GM12878 (cell line): ENCODE measurements at regions not wholly inside any gene's neighbourhood (a gene's known extent, or its start where the extent isn't known, plus 50 kb on each side); places are given as distances from the start of the nearest gene placed in this dataset.

Experiments
- ATAC-seq: fragments of 200-7000 bp; cut with Tn5 transposase; 3 replicates; pipeline ENCODE4 v1.9.1; 2020; ENCODE audit warnings: mild to moderate bottlenecking, moderate library complexity
- BruUV-seq: library from RNA; stranded (reverse); fragments of 400-500 nt; replicated peaks from 2 replicates; lab custom pipeline; 2021; lab: Mats Ljungman, UMichigan
- CTCF ChIA-PET: fragments of 300-600 bp; sonication (Branson Sonifier 250); formaldehyde crosslinking; extraction: SDS; loops from one replicate; lab custom pipeline; 2021; ENCODE audit warnings: inconsistent platforms; lab: Yijun Ruan, JAX
- POLR2A ChIA-PET: fragments of 350-600 bp; formaldehyde crosslinking; extraction: SDS; loops from one replicate; lab custom pipeline; 2021; ENCODE audit warnings: inconsistent platforms; lab: Charles Lee
- RAD21 ChIA-PET: fragments of 300-600 bp; sonication (Branson Sonifier 250); formaldehyde crosslinking; loops from one replicate; lab custom pipeline; 2023; ENCODE audit warnings: antibody characterized with exemption; ENCODE audit not compliant: unreplicated experiment; lab: Charles Lee
- SMC1A ChIA-PET: fragments of 300-600 bp; sonication (Branson Sonifier 250); formaldehyde crosslinking; loops from one replicate; lab custom pipeline; 2023; ENCODE audit not compliant: unreplicated experiment, uncharacterized antibody; lab: Charles Lee
- DNase-seq: peaks from one replicate; pipeline ENCODE4 v3.0.0-alpha.2; 2011; ENCODE audit warnings: low read depth, low spot score
- FAIRE-seq: peaks from 3 replicates; lab custom pipeline; 2011; peaks lifted over from hg19 to GRCh38; lab: Jason Lieb, UNC
- H2AFZ ChIP-seq: 2 replicates; pipeline ENCODE4 v1.6.0; 2011; ENCODE audit warnings: low read depth, low read length, control low read depth; ENCODE audit not compliant: control insufficient read depth
- H3K27ac ChIP-seq: 2 replicates; pipeline ENCODE4 v1.5.1; 2011; ENCODE audit warnings: control low read depth; ENCODE audit not compliant: control insufficient read depth, insufficient read depth
- H3K27me3 ChIP-seq, 2 experiments: replicated peaks in 1 of 2; 2 replicates each; pipeline versions ENCODE4 v1.6.0 to v1.6.1; 2011; ENCODE audit warnings: low read length in 1 of 2; ENCODE audit not compliant: control insufficient read depth in 2 of 2, insufficient read depth in 2 of 2
- H3K36me3 ChIP-seq, 2 experiments: 2 replicates each; pipeline ENCODE4 v1.5.1; 2011; ENCODE audit warnings: low read length in 1 of 2; ENCODE audit not compliant: control insufficient read depth in 2 of 2, insufficient read depth in 2 of 2
- H3K4me1 ChIP-seq: 2 replicates; pipeline ENCODE4 v1.6.1; 2011; ENCODE audit warnings: mild to moderate bottlenecking, low read length, moderate library complexity, mixed read lengths; ENCODE audit not compliant: control insufficient read depth, insufficient read depth
- H3K4me2 ChIP-seq: 2 replicates; pipeline ENCODE4 v1.6.0; 2011; ENCODE audit warnings: control low read depth; ENCODE audit not compliant: control insufficient read depth, insufficient read depth
- H3K4me3 ChIP-seq: fragments of 200-600 bp; sonication (generic); 2 replicates; pipeline ENCODE4 v1.5.1; 2016
- H3K79me2 ChIP-seq: 2 replicates; pipeline ENCODE4 v1.6.0; 2011; ENCODE audit warnings: low read length; ENCODE audit not compliant: control insufficient read depth, insufficient read depth
- H3K9ac ChIP-seq: 2 replicates; pipeline ENCODE4 v1.8.0; 2011; ENCODE audit warnings: low read length, control low read depth, mixed read lengths; ENCODE audit not compliant: control insufficient read depth, insufficient read depth
- H3K9me3 ChIP-seq: replicated peaks from 3 replicates; pipeline ENCODE4 v1.5.1; 2011; ENCODE audit warnings: mild to moderate bottlenecking, low read length; ENCODE audit not compliant: control insufficient read depth, insufficient read depth
- H4K20me1 ChIP-seq: 2 replicates; pipeline ENCODE4 v1.6.0; 2011; ENCODE audit not compliant: control insufficient read depth, insufficient read depth
- HDAC2 ChIP-seq: fragments of 200-600 bp; sonication (generic); IDR thresholded peaks from 2 replicates; pipeline ENCODE4 v1.6.1; 2017
- IKZF2 ChIP-seq, 2 experiments: fragments of 450-650 bp; IDR thresholded peaks; 2 replicates each; pipeline ENCODE4 v1.6.1; 2017; ENCODE audit warnings: mild to moderate bottlenecking in 2 of 2, moderate library complexity in 2 of 2
- KDM1A ChIP-seq: fragments of 200-600 bp; sonication (generic); IDR thresholded peaks from 2 replicates; pipeline ENCODE4 v1.6.1; 2016; ENCODE audit warnings: borderline replicate concordance
- MTA2 ChIP-seq: fragments of 450-650 bp; IDR thresholded peaks from 2 replicates; pipeline ENCODE4 v1.6.1; 2016; ENCODE audit warnings: low read depth, mild to moderate bottlenecking, moderate library complexity
- NFXL1 ChIP-seq: fragments of 450-650 bp; IDR thresholded peaks from 2 replicates; pipeline ENCODE4 v1.6.1; 2017; ENCODE audit warnings: antibody characterized with exemption, mild to moderate bottlenecking, borderline replicate concordance
- RELA ChIP-seq: fragments of 450-650 bp; IDR thresholded peaks from 2 replicates; pipeline ENCODE4 v1.8.0; 2014; ENCODE audit warnings: borderline replicate concordance; ENCODE audit not compliant: partially characterized antibody
- SMAD5 ChIP-seq: IDR thresholded peaks from 2 replicates; pipeline ENCODE4 v1.6.1; 2016; ENCODE audit warnings: antibody characterized with exemption, low read depth
- SMARCA5 ChIP-seq: fragments of 450-650 bp; IDR thresholded peaks from 2 replicates; pipeline ENCODE4 v1.6.1; 2017; ENCODE audit warnings: mild to moderate bottlenecking
- SRF ChIP-seq, 2 experiments: IDR thresholded peaks; 2 replicates each; pipeline ENCODE4 v1.6.1; 2011; ENCODE audit warnings: low read depth in 2 of 2, low read length in 2 of 2, mild to moderate bottlenecking in 1 of 2, moderate library complexity in 1 of 2
- TCF7 ChIP-seq: IDR thresholded peaks from 2 replicates; pipeline ENCODE4 v1.6.1; 2014; ENCODE audit warnings: antibody characterized with exemption, borderline replicate concordance
- ZNF384 ChIP-seq: IDR thresholded peaks from 2 replicates; pipeline ENCODE4 v1.6.1; 2012; ENCODE audit warnings: low read depth, mild to moderate bottlenecking, low read length, improper control_type of control experiment, borderline replicate concordance
- WGBS: methylation state at CpG from one replicate; pipeline ENCODE4 v1.1.6; 2016; ENCODE audit warnings: low lambda C conversion rate; ENCODE audit not compliant: insufficient replicate concordance, insufficient coverage; ENCODE audit errors: missing lambda C conversion rate; 5-methylcytosine and 5-hydroxymethylcytosine counted together
- in situ Hi-C: fragments of 300-500 bp; cut with MboI; formaldehyde crosslinking; loops from 9 replicates; pipeline ENCODE4 v1.14.3; 2018; ENCODE audit warnings: mixed read lengths
- intact Hi-C: fragments of 100-400 bp; cut with micrococcal nuclease; formaldehyde crosslinking; loops from one replicate; pipeline ENCODE4 v1.14.2; 2022; ENCODE audit not compliant: unreplicated experiment
- TF ChIP-seq, protein P1 (sequence below): fragments of 450-650 bp; IDR thresholded peaks from 2 replicates; pipeline ENCODE4 v1.6.1; 2016; ENCODE audit warnings: mild to moderate bottlenecking, moderate library complexity, borderline replicate concordance
- TF ChIP-seq, protein P2 (sequence below): fragments of 450-650 bp; IDR thresholded peaks from 2 replicates; pipeline ENCODE4 v1.6.1; 2017; ENCODE audit warnings: mild to moderate bottlenecking, low read depth, inconsistent platforms; ENCODE audit not compliant: poor library complexity, severe bottlenecking

GRCh38 chr4:54844911-54845310, 187.2 kb downstream of the KIT start:
- Histone ChIP-seq H2AFZ (no peak overlapping the region), H3K4me1 (no peaks in the 10 kb centered on the region), H3K27ac (no peak overlapping the region), H3K36me3 (no peaks in the 10 kb centered on the region), H3K4me2 (no peak overlapping the region), H3K4me3 (no peak overlapping the region), H3K9me3 (no peaks in the 10 kb centered on the region), H4K20me1 (no peaks in the 10 kb centered on the region), H3K27me3 (no peaks in the 10 kb centered on the region), H3K79me2 (no peaks in the 10 kb centered on the region), H3K9ac (no peak overlapping the region)
- no peak for DNase-seq
- ChIA-PET POLR2A (no interaction called here), RAD21 (no interaction called here), SMC1A (no interaction called here), CTCF (no interaction called here)
- no TSS peak for BruUV-seq
- TF ChIP-seq, protein P1, sequence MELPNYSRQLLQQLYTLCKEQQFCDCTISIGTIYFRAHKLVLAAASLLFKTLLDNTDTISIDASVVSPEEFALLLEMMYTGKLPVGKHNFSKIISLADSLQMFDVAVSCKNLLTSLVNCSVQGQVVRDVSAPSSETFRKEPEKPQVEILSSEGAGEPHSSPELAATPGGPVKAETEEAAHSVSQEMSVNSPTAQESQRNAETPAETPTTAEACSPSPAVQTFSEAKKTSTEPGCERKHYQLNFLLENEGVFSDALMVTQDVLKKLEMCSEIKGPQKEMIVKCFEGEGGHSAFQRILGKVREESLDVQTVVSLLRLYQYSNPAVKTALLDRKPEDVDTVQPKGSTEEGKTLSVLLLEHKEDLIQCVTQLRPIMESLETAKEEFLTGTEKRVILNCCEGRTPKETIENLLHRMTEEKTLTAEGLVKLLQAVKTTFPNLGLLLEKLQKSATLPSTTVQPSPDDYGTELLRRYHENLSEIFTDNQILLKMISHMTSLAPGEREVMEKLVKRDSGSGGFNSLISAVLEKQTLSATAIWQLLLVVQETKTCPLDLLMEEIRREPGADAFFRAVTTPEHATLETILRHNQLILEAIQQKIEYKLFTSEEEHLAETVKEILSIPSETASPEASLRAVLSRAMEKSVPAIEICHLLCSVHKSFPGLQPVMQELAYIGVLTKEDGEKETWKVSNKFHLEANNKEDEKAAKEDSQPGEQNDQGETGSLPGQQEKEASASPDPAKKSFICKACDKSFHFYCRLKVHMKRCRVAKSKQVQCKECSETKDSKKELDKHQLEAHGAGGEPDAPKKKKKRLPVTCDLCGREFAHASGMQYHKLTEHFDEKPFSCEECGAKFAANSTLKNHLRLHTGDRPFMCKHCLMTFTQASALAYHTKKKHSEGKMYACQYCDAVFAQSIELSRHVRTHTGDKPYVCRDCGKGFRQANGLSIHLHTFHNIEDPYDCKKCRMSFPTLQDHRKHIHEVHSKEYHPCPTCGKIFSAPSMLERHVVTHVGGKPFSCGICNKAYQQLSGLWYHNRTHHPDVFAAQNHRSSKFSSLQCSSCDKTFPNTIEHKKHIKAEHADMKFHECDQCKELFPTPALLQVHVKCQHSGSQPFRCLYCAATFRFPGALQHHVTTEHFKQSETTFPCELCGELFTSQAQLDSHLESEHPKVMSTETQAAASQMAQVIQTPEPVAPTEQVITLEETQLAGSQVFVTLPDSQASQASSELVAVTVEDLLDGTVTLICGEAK: no peak
- TF ChIP-seq, protein P2, sequence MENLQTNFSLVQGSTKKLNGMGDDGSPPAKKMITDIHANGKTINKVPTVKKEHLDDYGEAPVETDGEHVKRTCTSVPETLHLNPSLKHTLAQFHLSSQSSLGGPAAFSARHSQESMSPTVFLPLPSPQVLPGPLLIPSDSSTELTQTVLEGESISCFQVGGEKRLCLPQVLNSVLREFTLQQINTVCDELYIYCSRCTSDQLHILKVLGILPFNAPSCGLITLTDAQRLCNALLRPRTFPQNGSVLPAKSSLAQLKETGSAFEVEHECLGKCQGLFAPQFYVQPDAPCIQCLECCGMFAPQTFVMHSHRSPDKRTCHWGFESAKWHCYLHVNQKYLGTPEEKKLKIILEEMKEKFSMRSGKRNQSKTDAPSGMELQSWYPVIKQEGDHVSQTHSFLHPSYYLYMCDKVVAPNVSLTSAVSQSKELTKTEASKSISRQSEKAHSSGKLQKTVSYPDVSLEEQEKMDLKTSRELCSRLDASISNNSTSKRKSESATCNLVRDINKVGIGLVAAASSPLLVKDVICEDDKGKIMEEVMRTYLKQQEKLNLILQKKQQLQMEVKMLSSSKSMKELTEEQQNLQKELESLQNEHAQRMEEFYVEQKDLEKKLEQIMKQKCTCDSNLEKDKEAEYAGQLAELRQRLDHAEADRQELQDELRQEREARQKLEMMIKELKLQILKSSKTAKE: no peak
- TF ChIP-seq HDAC2: no peak
- TF ChIP-seq KDM1A: no peak
- TF ChIP-seq TCF7: no peak
- TF ChIP-seq SRF (IDR thresholded peaks at IDR 0.05; ENCODE audit: low read depth in 2 of 2, low read length in 2 of 2): no peak
- TF ChIP-seq SMAD5: no peak
- no peak for TF ChIP-seq IKZF2 (IDR thresholded peaks at IDR 0.05)
- TF ChIP-seq SMARCA5: no peak
- TF ChIP-seq RELA: no peak
- no peak for TF ChIP-seq NFXL1
- no peak for TF ChIP-seq ZNF384
- no peak for TF ChIP-seq MTA2
- ATAC-seq: no peak
- intact Hi-C loops: loop anchor here (5.0 kb wide), 1 partner anchor 523 kb away; no protein-coding TSS in a partner anchor
- FAIRE-seq: no peak
- 0% methylated on average over 2 of the region's 2 CpGs for WGBS
- in situ Hi-C loops: no loop called here
